ENCODE measurements at regions not wholly inside any gene's neighbourhood (a gene's known extent, or its start where the extent isn't known, plus 50 kb on each side); places are given as distances from the start of the nearest gene placed in this dataset.

GRCh38 chr2:155766342-155767115 lies 566.0 kb downstream of the NR4A2 start:
- no peaks in the 10 kb centered on the region for H3K4me1 ChIP-seq (ENCODE audit: control insufficient read depth, insufficient read depth, low read length)
- H3K4me3 ChIP-seq (ENCODE audit: low read length) = no peak overlapping the region
- no peaks in the 10 kb centered on the region for H3K27me3 ChIP-seq (ENCODE audit: control insufficient read depth, insufficient read depth, low read length)
- no peaks in the 10 kb centered on the region for H3K9me3 ChIP-seq (ENCODE audit: control insufficient read depth, low read depth, low read length)
- no CpG with 5 or more reads among the region's 8 CpGs for WGBS (ENCODE audit: insufficient coverage, low lambda C conversion rate)
- H3K36me3 ChIP-seq (ENCODE audit: control insufficient read depth, insufficient read depth, low read length) = no peaks in the 10 kb centered on the region
- DNase-seq = no peak
- no peak overlapping the region for H3K27ac ChIP-seq (ENCODE audit: low read length)

- Histone ChIP-seq H3K27ac (ENCODE audit: low read length) (no peak overlapping the region), H3K4me1 (ENCODE audit: control insufficient read depth, insufficient read depth, low read length) (no peaks in the 10 kb centered on the region), H3K4me3 (ENCODE audit: low read length) (no peak overlapping the region), H3K27me3 (ENCODE audit: control insufficient read depth, insufficient read depth, low read length) (no peaks in the 10 kb centered on the region), H3K9me3 (ENCODE audit: control insufficient read depth, low read depth, low read length) (no peaks in the 10 kb centered on the region), H3K36me3 (ENCODE audit: control insufficient read depth, insufficient read depth, low read length) (no peaks in the 10 kb centered on the region)
- no peak for DNase-seq
Observed at GRCh38 chr2:155755481-155755880, 577.0 kb downstream of the NR4A2 start.

GRCh38 chr2:155748131-155748530 lies 584.4 kb downstream of the NR4A2 start:
- no peak overlapping the region for H3K27ac ChIP-seq (ENCODE audit: low read length)
- no peak for DNase-seq
- no peak overlapping the region for H3K4me3 ChIP-seq (ENCODE audit: low read length)
- WGBS (ENCODE audit: insufficient coverage, low lambda C conversion rate) = no CpG with 5 or more reads among the region's 4 CpGs
- H3K4me1 ChIP-seq (ENCODE audit: control insufficient read depth, insufficient read depth, low read length) = no peaks in the 10 kb centered on the region
- H3K36me3 ChIP-seq (ENCODE audit: control insufficient read depth, insufficient read depth, low read length) = no peaks in the 10 kb centered on the region
- H3K27me3 ChIP-seq (ENCODE audit: control insufficient read depth, insufficient read depth, low read length) = no peaks in the 10 kb centered on the region
- H3K9me3 ChIP-seq (ENCODE audit: control insufficient read depth, low read depth, low read length) = no peaks in the 10 kb centered on the region

GRCh38 chr2:155747531-155747930 lies 585.0 kb downstream of the NR4A2 start:
- WGBS (ENCODE audit: insufficient coverage, low lambda C conversion rate) = no CpG with 5 or more reads among the region's 3 CpGs
- Histone ChIP-seq H3K9me3 (ENCODE audit: control insufficient read depth, low read depth, low read length) (no peaks in the 10 kb centered on the region), H3K27me3 (ENCODE audit: control insufficient read depth, insufficient read depth, low read length) (no peaks in the 10 kb centered on the region), H3K4me1 (ENCODE audit: control insufficient read depth, insufficient read depth, low read length) (no peaks in the 10 kb centered on the region), H3K27ac (ENCODE audit: low read length) (no peak overlapping the region), H3K4me3 (ENCODE audit: low read length) (no peak overlapping the region), H3K36me3 (ENCODE audit: control insufficient read depth, insufficient read depth, low read length) (no peaks in the 10 kb centered on the region)
- DNase-seq = no peak

GRCh38 chr2:155733091-155733853 lies 599.2 kb downstream of the NR4A2 start:
- H3K4me3 ChIP-seq (ENCODE audit: low read length) = no peak overlapping the region
- no peaks in the 10 kb centered on the region for H3K36me3 ChIP-seq (ENCODE audit: control insufficient read depth, insufficient read depth, low read length)
- H3K27me3 ChIP-seq (ENCODE audit: control insufficient read depth, insufficient read depth, low read length) = no peaks in the 10 kb centered on the region
- H3K27ac ChIP-seq (ENCODE audit: low read length) = no peak overlapping the region
- H3K9me3 ChIP-seq (ENCODE audit: control insufficient read depth, low read depth, low read length) = no peaks in the 10 kb centered on the region
- no peaks in the 10 kb centered on the region for H3K4me1 ChIP-seq (ENCODE audit: control insufficient read depth, insufficient read depth, low read length)
- no CpG with 5 or more reads among the region's 4 CpGs for WGBS (ENCODE audit: insufficient coverage, low lambda C conversion rate)
- no peak for DNase-seq

- no peak for DNase-seq
- WGBS (ENCODE audit: insufficient coverage, low lambda C conversion rate) = 100% methylated on average over 1 of the region's 5 CpGs
- Histone ChIP-seq H3K27ac (ENCODE audit: low read length) (no peak overlapping the region), H3K4me3 (ENCODE audit: low read length) (no peak overlapping the region), H3K9me3 (ENCODE audit: control insufficient read depth, low read depth, low read length) (no peaks in the 10 kb centered on the region), H3K36me3 (ENCODE audit: control insufficient read depth, insufficient read depth, low read length) (no peaks in the 10 kb centered on the region), H3K4me1 (ENCODE audit: control insufficient read depth, insufficient read depth, low read length) (no peaks in the 10 kb centered on the region), H3K27me3 (ENCODE audit: control insufficient read depth, insufficient read depth, low read length) (no peaks in the 10 kb centered on the region)
Observed at GRCh38 chr2:155730804-155731203, 601.7 kb downstream of the NR4A2 start.

GRCh38 chr2:155727187-155727895 lies 605.2 kb downstream of the NR4A2 start:
- Histone ChIP-seq H3K36me3 (ENCODE audit: control insufficient read depth, insufficient read depth, low read length) (no peaks in the 10 kb centered on the region), H3K4me1 (ENCODE audit: control insufficient read depth, insufficient read depth, low read length) (no peaks in the 10 kb centered on the region), H3K4me3 (ENCODE audit: low read length) (no peak overlapping the region), H3K9me3 (ENCODE audit: control insufficient read depth, low read depth, low read length) (no peaks in the 10 kb centered on the region), H3K27me3 (ENCODE audit: control insufficient read depth, insufficient read depth, low read length) (no peaks in the 10 kb centered on the region), H3K27ac (ENCODE audit: low read length) (no peak overlapping the region)
- no peak for DNase-seq
- WGBS (ENCODE audit: insufficient coverage, low lambda C conversion rate) = 24% methylated on average over 2 of the region's 10 CpGs

GRCh38 chr2:155722290-155722689 lies 610.2 kb downstream of the NR4A2 start:
- no peaks in the 10 kb centered on the region for H3K27me3 ChIP-seq (ENCODE audit: control insufficient read depth, insufficient read depth, low read length)
- no peaks in the 10 kb centered on the region for H3K4me1 ChIP-seq (ENCODE audit: control insufficient read depth, insufficient read depth, low read length)
- WGBS (ENCODE audit: insufficient coverage, low lambda C conversion rate) = 70% methylated on average over 2 of the region's 3 CpGs
- no peak for DNase-seq
- H3K4me3 ChIP-seq (ENCODE audit: low read length) = no peak overlapping the region
- H3K36me3 ChIP-seq (ENCODE audit: control insufficient read depth, insufficient read depth, low read length) = no peaks in the 10 kb centered on the region
- H3K27ac ChIP-seq (ENCODE audit: low read length) = no peak overlapping the region
- H3K9me3 ChIP-seq (ENCODE audit: control insufficient read depth, low read depth, low read length) = no peaks in the 10 kb centered on the region

- H3K27me3 ChIP-seq (ENCODE audit: control insufficient read depth, insufficient read depth, low read length) = no peaks in the 10 kb centered on the region
- WGBS (ENCODE audit: insufficient coverage, low lambda C conversion rate) = 100% methylated on average over 2 of the region's 2 CpGs
- no peak for DNase-seq
- no peak overlapping the region for H3K27ac ChIP-seq (ENCODE audit: low read length)
- no peaks in the 10 kb centered on the region for H3K9me3 ChIP-seq (ENCODE audit: control insufficient read depth, low read depth, low read length)
- H3K36me3 ChIP-seq (ENCODE audit: control insufficient read depth, insufficient read depth, low read length) = no peaks in the 10 kb centered on the region
- no peaks in the 10 kb centered on the region for H3K4me1 ChIP-seq (ENCODE audit: control insufficient read depth, insufficient read depth, low read length)
- no peak overlapping the region for H3K4me3 ChIP-seq (ENCODE audit: low read length)
Observed at GRCh38 chr2:155715705-155716104, 616.8 kb downstream of the NR4A2 start.

GRCh38 chr2:155714983-155715382 lies 617.5 kb downstream of the NR4A2 start:
- WGBS (ENCODE audit: insufficient coverage, low lambda C conversion rate) = 60% methylated on average over 1 of the region's 1 CpG
- no peaks in the 10 kb centered on the region for H3K36me3 ChIP-seq (ENCODE audit: control insufficient read depth, insufficient read depth, low read length)
- H3K4me1 ChIP-seq (ENCODE audit: control insufficient read depth, insufficient read depth, low read length) = no peaks in the 10 kb centered on the region
- DNase-seq = no peak
- no peak overlapping the region for H3K27ac ChIP-seq (ENCODE audit: low read length)
- H3K27me3 ChIP-seq (ENCODE audit: control insufficient read depth, insufficient read depth, low read length) = no peaks in the 10 kb centered on the region
- no peaks in the 10 kb centered on the region for H3K9me3 ChIP-seq (ENCODE audit: control insufficient read depth, low read depth, low read length)
- H3K4me3 ChIP-seq (ENCODE audit: low read length) = no peak overlapping the region
